NCI-H128 (cell line): ENCODE measurements at regions not wholly inside any gene's neighbourhood (a gene's known extent, or its start where the extent isn't known, plus 50 kb on each side); places are given as distances from the start of the nearest gene placed in this dataset.
"Not testable (repeated sequence)": the region's sequence is repeated elsewhere in the genome, so short reads cannot be mapped to it uniquely, and the experiment has no call there.

Experiments
- DNase-seq: peaks from one replicate; lab custom pipeline; 2025; ENCODE audit not compliant: unreplicated experiment; lab: John Stamatoyannopoulos, UW

DNA sequence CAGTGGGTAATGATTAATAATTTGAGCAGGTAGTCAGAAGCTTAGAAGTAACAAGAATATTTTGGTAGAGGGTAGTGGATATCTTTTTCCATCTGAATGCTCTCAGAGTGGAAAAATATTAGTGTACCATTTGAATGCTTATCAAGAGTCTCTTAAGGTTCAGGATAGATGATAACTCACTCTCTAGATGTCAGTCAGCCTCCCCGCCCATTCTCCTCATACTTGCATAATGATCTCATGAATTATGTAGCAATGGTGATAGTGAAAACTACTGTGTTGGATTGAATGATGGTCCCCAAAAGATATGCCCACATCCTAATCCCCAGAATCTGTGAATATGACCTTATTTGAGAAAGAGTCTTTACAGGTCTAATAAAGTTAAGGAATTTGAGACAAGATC lies 132.7 kb upstream of the KLF12 start:
- DNase-seq: no peak

DNA sequence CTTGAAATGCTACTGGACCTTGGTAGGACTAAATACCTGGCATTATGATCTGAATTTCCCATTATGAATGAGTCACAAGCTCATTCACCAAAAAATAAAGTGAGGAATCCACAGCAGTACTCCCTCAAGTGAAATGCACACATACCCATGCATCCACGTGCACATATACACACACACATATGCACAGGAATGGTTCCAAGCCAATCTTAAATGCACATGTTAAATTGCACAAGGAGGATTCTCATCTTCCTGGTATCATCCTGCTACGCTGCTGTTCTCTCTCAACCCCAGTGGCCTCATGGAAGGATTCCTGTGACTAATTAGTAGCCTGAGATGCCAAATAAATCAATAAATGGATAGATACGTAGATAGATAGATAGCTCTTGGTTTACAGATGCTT lies 132.1 kb upstream of the KLF12 start:
- DNase-seq: no peak

DNA sequence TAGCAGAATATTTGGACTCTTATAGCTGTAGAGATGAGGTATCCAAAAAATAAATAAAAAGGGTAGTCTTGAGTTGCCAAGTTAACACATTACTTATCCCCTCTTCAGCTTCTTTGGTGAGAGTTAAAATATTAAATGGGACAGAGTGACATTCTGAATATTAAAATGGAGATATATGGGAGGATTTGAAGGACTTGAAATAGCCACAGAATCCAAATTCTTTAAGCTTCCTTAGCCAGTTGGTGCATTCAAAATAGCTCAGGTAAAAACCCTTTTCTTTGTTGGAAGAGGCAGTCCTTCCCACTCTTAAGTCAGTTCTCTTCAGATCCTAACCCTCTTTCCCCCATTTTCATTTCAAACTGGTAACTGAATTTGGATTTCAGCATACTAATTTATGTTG lies 130.1 kb upstream of the KLF12 start:
- no peak for DNase-seq

DNA sequence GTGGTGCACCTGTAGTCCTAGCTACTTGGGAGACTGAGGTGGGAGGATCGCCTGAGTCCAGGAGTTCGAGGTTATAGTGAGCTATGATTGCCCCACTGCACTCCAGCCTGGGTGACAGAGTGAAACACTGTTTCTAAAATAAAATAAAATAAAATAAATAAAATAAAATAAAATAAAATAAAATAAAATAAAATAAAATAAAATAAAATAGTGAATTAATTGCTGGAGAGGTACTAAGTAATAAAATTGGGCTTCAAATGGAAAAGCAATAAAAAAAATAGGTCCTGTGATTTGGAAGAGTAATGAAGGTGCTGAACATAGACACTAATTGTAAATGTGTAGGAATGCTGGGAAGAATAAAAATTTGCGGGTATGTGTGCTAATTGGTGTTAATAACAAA lies 126.2 kb upstream of the KLF12 start:
- DNase-seq: not testable (repeated sequence)

DNA sequence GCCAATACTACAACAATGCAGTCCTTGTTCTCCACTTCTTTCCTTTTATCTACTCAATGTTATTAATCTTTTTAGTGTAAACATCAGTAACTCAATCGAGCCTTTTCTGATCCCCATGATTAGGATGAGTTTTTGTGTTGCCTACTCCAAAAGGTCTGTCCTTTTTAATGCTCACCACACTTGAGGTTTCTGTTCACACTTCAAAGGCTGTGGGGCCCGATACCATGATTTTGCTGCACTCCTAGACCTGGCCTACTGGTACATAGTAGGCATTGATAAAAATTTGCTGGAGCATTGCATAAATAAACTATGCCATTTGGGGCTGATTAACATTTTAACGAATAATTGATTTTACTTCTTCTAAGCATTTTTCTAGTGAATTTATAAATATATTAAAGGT lies 125.4 kb upstream of the KLF12 start:
- DNase-seq: no peak

DNA sequence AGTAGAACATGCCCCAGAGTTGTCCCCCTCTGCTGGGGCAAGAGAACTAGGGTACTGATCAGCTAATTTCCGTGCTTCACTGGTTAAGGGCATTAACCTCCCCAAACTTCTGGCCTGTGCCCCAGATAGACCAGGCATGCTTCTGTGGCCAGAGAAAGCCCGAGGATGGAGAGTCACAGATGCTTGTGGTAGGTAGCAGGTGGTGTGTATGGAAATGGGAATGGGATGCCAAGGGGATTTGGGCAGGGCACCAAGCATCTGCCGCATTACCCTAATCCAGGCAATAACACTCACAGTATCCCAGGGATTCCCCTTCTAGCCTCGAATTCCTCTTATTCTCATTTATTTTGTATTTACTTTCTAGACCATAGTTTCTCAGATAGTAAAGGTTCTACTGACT lies 124.8 kb upstream of the KLF12 start:
- no peak for DNase-seq

DNA sequence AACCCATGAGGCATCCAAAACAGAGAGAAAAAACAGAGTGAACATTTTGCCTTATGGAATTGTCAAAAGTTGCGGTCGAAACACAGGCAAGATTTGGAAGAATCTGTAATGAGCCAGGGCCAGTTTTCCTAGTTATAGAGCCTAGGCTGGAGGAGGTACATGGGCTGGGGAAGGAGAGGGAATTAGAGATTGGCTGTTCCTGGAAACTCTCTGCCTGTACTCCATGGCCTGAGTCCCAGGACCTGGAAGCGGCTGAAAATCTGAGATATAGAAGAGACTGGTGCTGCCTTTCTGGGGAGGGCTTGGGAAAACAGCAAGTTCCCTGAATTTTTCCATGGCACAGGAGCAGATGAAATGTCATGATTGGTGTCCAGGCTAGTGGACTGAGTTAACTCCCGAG lies 122.8 kb upstream of the KLF12 start:
- no peak for DNase-seq

DNA sequence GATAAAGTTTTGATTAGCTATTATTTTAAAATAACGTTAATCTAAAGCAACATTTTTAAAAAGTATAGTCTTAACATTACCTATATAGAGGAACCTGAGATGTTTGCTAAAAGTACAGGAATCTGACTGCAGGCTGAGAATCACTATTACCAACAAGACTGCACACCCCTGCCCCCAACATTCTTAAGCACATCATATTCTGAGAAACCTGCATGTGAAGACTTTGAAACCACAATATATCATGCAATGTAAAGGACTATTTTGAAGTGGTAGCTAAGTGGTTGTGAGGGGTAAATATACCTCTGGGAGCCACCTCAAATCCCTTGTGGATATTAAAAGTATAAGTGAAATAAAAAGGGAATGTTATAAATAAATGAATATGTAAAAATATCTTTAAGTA lies 119.0 kb upstream of the KLF12 start:
- DNase-seq: no peak

DNA sequence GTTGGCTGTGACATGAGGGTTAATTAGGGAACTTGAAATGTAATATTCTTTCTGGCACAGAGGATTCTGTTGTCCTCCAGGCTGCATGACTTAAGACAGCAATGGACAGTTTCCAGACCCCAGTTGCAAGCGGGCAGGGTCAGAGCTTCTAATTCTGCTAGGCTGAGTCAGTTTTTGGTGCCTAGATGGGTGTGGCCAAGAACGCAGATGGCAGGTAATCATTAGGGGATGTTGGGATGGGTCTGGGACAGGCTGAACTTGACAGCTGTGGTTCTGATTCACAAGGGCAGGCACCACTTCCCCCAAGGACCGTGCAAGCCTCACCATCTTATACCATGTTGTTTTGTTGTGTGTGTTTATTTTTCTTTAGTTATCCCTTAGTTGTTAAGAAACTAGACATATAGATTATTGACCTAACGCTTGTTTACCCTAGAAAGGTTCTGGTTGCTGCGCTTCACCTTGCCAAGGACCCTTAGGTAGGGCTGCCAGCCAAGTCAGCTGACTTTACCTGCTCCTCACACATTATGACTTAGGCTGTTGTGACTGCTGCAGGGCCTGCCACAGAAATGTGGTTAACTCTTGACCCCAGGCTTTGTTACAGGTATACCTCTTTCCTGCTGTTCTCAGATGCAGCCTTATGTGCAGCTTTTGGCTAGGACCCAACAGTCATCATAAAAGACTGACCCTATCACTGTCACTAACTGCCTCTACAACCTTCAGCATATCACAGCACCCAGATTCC lies 117.7 kb upstream of the KLF12 start:
- DNase-seq: no peak

DNA sequence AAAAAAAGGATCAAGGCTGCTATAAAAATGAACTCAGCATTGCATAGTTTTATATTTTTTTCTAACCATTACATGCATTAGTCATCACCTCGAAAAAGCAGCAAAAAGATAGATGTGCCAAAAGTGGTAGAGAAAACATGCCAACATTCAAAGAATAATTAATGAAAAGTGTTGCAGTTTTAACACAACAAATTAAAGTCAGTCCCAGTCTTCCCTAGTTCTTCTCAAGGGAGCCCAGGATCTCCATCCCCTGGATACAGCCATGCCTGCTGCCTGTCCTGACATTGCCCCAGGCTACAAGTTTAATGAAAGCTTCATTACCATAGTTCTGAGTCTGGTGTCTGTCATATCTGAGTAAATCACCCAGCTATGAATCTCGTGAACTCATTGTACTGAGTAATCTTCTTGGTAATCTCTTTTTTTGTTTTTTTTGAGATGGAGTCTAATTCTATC lies 116.6 kb upstream of the KLF12 start:
- no peak for DNase-seq

DNA sequence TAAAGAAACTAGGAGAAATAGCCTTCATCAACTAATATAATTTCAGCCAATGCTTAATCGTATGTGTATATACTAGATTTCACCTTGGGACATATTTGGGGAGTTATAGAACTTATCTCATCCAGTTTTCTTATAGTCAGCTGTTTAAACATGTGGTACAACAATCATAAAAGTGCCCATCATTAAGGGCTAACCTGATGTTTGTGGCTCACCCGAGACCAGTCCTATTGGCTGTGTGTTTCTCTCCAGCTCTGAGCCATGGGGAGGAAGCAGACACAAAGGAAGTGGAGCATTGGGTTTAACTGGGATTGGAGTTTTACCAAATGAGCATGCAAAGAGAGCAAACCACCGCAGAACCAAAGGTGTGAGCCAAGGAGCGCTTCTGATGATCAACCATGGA lies 114.3 kb upstream of the KLF12 start:
- no peak for DNase-seq

DNA sequence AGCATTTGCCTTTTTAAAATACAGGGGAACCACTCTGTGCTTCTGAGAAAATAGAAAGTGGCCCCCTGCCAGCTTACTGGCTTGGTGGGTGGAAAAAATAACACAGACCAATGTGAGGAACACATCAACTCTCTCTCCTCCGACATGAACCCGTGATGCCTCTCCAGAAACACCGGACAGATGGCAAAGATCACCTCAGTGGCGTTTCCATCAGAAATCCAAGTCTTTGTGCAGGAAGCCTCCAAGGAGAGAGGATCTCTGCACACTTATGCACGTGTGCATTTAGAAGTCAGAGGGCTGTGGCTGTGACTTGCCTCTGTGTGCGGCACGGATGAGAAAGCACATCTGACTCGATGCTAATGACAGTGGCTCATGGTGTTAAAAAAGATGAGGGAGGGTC lies 112.3 kb upstream of the KLF12 start:
- no peak for DNase-seq

DNA sequence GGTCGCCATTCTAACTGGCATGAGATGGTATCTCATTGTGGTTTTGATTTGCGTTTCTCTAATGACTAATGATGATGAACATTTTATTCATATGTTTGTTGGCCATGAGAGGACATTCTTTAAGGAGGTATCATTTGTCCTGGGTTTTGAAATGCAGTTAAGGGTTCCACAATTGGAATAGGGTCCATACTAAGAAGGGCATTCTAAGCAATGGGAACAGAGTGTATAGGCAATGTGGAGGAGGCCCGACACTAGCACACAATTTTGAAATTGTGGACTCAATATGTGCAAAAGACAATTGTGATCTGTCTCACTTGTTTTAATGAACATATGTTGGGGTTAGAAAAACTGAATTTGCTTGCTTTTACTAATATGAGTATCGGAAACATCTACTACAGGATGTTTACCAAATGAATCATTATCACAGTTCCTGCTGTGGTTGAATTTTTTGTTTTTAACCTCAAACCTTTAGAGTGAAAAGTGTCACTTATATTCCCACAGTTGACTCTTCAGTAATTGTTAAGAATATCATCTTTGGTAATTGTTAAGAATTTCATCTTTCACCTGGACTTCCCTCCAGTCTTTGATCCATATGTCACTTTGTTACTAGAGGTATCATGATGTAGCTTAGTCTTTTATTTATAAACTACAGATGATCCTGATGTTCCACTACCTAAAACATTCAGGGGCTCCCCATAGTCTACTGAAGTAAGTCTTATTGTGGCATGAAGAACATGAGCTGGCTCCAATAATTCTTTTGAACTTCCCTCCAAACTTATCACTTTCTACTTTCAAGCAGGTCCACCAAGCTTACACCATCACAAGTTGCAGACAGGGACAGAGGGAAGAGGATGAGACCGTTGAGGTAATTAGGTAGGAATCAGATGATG lies 109.7 kb upstream of the KLF12 start:
- no peak for DNase-seq

DNA sequence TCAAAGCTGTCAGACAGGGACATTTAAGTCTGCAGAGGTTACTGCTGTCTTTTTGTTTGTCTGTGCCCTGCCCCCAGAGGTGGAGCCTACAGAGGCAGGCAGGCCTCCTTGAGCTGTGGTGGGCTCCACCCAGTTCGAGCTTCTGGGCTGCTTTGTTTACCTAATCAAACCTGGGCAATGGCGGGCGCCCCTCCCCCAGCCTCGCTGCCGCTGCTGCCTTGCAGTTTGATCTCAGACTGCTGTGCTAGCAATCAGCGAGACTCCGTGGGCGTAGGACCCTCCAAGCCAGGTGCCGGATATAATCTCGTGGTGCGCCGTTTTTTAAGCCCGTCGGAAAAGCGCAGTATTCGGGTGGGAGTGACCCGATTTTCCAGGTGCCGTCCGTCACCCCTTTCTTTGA lies 107.1 kb upstream of the KLF12 start:
- DNase-seq: not testable (repeated sequence)

DNA sequence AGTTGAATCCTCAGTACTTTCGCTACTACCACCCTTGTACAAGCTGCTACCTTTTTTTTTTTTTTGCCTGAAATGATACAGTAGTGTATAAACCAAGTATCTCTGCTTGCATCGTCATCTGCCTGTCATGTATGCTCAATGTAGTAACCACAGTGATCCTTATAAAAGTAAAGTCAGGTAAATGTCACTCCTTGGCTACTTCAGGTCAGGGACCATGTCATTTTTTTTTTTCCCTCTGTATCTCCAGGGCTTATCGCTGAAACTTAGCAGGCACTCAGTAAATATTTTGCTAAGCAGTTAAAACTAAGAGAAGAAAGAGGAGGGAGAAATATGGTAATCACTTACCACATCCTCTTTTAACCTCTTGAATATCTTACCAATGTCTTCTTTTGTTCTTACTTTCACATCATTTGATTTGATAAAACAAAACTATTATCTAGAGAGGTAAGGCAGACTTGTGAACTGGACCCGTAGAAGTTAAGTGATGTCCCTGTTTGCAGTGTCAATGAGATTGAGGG lies 96.8 kb upstream of the KLF12 start:
- no peak for DNase-seq

DNA sequence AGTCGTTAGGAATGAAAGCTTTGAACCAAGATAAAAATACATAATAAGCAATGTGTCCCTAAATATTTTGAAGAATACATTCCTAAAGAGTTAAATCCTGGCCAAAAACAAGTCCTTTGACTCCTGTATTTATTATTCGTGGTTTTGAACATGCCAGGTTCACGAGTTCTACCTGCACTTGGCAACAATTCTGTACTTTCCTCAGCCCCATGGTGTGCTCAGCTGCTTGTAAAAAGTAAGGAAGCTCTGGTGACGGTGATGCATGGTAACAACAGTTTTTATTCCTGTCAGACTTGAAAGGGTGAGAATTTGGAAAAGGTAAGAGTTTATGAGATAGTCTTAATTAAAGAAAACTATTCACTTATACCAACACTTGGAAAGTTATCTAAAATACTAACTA lies 95.0 kb upstream of the KLF12 start:
- DNase-seq: no peak

DNA sequence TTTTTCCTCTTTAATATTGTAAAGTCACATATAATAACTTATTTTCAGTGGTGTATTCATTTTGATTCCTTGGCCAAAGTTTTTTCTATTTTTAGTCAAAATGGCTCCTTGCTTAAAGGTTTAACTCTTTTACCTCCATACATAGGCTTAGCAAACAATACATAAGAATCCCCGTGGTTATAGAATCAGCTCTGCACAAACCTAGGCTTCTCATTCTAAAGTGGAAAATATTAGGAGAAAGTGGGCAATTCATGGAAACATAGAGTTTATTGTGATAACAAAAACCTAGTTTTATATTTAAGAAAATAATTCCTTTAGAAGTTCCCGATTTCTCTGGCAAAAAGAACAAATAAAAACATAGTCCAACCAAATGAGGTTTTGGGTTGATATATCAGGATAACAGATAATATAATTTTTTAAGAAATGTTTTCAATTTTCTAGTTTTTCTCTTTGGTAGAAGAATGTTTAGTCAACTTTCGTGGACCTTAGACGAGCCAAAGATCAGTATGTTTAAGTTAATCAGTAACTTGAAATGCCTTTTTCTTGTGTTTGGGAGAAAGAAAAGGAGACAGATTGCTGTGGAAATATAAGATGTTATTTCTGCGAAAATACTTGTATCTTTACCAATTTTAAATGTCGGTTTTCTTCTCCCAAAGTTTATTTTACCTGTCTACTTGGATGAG lies 93.4 kb upstream of the KLF12 start:
- no peak for DNase-seq

DNA sequence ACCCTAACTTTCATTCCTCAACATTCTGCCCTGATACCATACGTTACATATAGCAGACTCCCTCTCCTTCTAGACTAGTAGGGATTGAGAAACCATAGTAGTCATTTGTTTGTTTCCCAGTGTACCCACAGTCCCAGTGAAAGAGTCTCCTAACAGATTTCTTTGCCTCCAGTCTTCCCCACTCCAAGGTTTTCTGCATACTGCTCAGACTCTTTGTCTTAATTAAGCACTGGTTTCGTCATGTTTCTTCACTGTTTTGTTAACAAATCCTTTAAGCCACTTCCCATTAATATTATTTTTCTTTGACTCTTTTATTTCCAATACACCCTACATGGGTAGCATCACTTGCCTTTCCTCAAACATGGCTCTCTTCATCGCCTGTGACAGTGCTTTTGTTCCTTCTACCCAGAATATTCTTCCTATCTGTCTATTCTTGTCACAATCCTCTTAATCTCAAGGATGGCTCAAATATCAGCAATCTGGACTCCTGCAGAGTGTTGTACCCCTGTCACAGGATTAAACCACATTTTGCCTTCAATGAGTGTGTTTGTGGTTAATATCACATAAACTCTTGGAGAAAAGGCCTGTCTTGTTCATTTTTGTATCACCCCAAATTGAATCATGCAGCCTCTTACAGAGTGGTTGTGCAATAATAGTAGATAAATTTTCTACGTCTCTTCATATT lies 92.7 kb upstream of the KLF12 start:
- DNase-seq: no peak

DNA sequence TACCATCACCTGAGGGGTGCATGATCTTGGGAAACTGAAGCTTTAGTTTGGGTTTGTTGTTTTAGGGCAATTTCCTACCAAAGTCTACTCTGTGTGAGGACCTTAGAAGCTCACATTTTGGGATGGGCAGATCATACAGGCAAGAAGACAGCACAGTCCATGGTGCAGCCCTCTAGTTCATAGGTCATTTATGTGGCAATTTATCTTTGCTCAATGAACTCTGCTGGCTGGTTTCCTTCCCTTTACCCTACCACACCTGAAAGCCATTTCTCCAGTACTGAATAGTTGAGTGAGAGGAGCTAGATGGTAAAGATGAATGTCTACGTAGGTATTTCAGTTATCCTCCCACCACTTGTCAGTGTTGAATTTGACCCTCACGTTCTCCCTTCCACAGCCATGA lies 87.5 kb upstream of the KLF12 start:
- DNase-seq: no peak

DNA sequence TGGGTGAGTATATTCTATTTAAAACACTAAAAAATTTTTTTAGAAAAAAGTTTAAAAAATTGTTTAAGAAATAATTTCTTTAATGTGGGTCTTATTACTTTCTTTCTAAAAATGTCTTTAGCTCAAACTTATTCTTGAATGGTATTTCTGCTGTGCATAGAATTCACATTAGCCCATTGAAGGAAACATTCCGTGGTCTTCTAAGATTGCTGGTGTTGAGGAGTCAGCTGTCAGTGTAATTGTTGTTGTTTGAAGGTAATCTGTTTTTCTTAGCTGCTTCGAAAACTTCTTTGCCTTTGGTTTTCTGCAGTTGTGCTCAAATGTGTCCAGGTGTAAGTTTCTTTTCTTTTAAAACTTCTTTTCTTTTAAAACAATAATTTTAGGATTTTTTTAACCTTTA lies 85.4 kb upstream of the KLF12 start:
- no peak for DNase-seq

DNA sequence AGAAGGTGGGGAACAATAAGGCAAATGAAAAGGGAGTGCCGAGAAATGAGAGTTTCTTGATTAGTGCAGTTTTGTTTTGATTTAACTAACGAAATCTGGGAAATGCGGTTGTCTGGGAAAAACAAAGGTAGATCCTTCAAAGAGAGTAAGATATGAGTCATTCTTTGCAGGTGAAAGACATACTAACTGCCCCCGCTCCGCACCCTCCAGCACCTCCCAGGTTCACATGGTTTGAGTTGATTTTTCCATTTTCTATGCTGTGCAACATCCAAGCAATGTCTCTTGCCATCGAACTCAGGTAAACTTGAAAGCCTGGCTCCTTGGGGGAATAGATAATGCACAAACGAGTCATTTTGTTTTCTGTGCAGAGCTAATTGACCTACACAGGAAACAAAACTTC lies 84.1 kb upstream of the KLF12 start:
- DNase-seq: no peak
